GM10248 (cell line): ENCODE measurements at regions not wholly inside any gene's neighbourhood (a gene's known extent, or its start where the extent isn't known, plus 50 kb on each side); places are given as distances from the start of the nearest gene placed in this dataset.

Source experiments
- CTCF ChIA-PET: fragments of 300-600 bp; sonication (Branson Sonifier 250); formaldehyde crosslinking; extraction: SDS; loops from one replicate; lab custom pipeline; 2021; ENCODE audit warnings: antibody characterized with exemption; lab: Yijun Ruan, JAX
- POLR2A ChIA-PET: fragments of 350-650 bp; sonication (Branson Sonifier 250); formaldehyde crosslinking; extraction: SDS; loops from one replicate; lab custom pipeline; 2020; ENCODE audit warnings: antibody characterized with exemption; lab: Yijun Ruan, JAX
- DNase-seq: peaks from one replicate; pipeline ENCODE4 v3.0.0; 2012; ENCODE audit errors: extremely low spot score
- TF ChIP-seq, protein P1 (sequence below): IDR thresholded peaks from 2 replicates; pipeline ENCODE4 v1.5.1; 2012; ENCODE audit warnings: mild to moderate bottlenecking, low read depth; ENCODE audit errors: extremely low read depth, missing control alignments, control extremely low read depth

DNA sequence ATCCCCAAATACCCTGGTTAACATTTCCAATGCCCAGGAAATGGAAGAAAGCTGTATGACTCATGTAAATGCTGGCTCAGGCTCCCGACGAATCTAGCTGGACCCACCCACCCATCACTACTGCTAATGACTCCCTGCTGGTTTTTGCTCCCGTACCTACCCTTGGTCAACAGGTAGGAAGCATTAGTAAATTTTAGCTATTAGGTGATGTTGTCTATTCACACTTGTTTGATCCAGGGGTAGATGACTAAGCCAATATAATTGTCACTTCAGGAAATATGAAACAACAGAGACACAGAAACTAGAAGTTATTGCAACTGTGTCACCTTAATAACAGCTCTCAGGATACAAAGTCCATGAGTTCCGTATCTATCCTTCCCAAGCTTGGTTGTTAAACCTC lies 94.4 kb upstream of the BEND6 start:
- DNase-seq = no peak
- TF ChIP-seq, protein P1, sequence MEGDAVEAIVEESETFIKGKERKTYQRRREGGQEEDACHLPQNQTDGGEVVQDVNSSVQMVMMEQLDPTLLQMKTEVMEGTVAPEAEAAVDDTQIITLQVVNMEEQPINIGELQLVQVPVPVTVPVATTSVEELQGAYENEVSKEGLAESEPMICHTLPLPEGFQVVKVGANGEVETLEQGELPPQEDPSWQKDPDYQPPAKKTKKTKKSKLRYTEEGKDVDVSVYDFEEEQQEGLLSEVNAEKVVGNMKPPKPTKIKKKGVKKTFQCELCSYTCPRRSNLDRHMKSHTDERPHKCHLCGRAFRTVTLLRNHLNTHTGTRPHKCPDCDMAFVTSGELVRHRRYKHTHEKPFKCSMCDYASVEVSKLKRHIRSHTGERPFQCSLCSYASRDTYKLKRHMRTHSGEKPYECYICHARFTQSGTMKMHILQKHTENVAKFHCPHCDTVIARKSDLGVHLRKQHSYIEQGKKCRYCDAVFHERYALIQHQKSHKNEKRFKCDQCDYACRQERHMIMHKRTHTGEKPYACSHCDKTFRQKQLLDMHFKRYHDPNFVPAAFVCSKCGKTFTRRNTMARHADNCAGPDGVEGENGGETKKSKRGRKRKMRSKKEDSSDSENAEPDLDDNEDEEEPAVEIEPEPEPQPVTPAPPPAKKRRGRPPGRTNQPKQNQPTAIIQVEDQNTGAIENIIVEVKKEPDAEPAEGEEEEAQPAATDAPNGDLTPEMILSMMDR = no peak
- ChIA-PET POLR2A (no interaction called here), CTCF (interaction anchor here (1.1 to 10.8 kb wide), 8 partner anchors 8 to 457 kb away, joined by 3 to 109 read pairs (median 4); partner anchors contain the start of gene PRIM2)

- CTCF ChIA-PET = interaction anchor here (0.9 kb wide), 1 partner anchor 75 kb away, joined by 3 read pairs; no protein-coding TSS in a partner anchor
- no peak for DNase-seq
- TF ChIP-seq, protein P1 = no peak
- POLR2A ChIA-PET = no interaction called here
Measured at GRCh38 chr6:56856036-56856580, 98.8 kb upstream of the BEND6 start.

DNA sequence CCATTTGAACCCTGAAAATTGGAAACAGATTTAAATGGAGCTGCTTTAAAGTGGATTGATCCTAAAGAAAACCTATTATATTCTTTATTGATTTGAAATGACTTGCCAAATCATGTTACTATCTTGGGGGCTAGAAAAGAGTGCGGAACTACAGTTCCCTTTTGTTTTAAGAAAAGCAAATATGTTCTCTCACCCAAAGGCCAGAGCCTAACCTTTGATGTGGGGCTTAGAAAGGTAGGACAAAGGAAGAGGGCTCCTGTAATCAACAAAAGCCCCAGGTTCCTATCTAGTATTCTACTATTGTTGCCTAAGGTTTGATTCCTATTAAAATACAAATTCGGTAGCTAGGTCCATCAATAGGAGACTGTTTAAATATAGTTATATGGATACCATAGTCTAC lies 100.8 kb upstream of the BEND6 start:
- CTCF ChIA-PET = interaction anchor here (1.2 to 6.4 kb wide), 7 partner anchors 9 to 215 kb away, joined by 3 to 109 read pairs (median 17); no protein-coding TSS in a partner anchor
- TF ChIP-seq, protein P1 = no peak
- POLR2A ChIA-PET = no interaction called here
- no peak for DNase-seq

DNA sequence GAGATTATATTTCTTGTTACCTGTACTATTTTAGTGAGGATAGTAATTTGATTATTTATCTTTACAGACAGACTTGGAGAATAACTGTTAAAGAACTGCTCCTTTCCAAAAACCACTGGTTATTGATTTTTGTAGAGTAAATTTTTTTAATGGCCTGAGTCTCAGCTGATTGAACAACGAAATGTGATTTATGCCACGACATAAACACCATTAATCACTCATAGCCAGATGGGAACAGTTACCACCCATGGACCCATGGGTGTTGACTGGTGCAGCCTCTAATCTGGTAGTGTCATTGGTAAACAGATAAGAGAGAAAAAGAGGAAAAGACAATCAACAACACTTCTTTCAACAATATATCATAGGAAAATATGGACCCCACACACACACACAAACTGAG lies 101.4 kb upstream of the BEND6 start:
- TF ChIP-seq, protein P1 = no peak
- CTCF ChIA-PET = interaction anchor here (0.7 to 6.4 kb wide), 10 partner anchors 10 to 215 kb away, joined by 3 to 109 read pairs (median 10); no protein-coding TSS in a partner anchor
- POLR2A ChIA-PET = interaction anchor here (0.6 kb wide), 1 partner anchor 109 kb away, joined by 3 read pairs; no protein-coding TSS in a partner anchor
- no peak for DNase-seq

DNA sequence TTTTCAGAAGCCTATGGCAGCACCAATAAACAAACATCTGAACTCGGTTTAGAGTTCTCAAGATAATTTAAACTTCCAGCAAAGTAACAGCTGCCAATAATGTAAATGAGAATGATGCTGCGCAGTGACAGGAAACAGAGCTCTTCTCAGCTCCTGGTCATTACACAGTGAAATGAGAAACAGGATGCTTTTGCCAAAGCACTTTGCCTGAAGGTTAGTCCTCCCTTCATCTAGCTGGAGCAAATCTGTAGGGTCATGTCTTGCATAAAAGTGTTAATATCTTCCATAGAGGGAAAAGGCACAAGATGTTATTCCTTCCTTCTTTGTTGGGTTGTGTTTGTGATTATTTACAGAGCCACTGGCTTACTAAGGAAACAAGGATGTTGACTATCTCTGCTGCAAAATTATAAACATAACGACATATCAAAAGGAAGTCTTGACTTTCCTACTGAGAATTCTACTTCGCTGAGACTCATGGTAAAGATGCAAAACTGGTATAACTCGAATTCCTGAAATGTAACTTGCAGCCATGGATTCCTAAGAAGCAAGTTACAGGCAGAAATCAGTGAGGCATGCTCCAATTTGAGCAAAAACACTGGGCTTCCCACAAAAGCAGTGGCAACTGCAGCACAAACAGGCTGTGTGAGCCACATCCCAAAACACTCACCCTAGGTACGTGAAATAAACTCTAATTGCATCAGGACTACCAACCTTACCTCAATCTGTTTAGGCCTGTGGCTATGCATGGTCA lies 102.5 kb upstream of the BEND6 start:
- ChIA-PET POLR2A (no interaction called here), CTCF (interaction anchor here (0.6 to 6.4 kb wide), 33 partner anchors 9 to 464 kb away, joined by 3 to 109 read pairs (median 5); partner anchors contain the start of gene DST)
- DNase-seq = no peak
- TF ChIP-seq, protein P1 = no peak

- peak; percentile 73 for DNase-seq
- ChIA-PET CTCF (interaction anchor here (0.6 to 6.4 kb wide), 64 partner anchors 8 to 493 kb away, joined by 3 to 109 read pairs (median 4); partner anchors contain the start of gene DST), POLR2A (interaction anchor here (0.8 kb wide), 1 partner anchor 214 kb away, joined by 3 read pairs; no protein-coding TSS in a partner anchor)
- TF ChIP-seq, protein P1 = peak; percentile 67
Measured at GRCh38 chr6:56851541-56852259, 103.2 kb upstream of the BEND6 start.
